ENCODE measurements at regions not wholly inside any gene's neighbourhood (a gene's known extent, or its start where the extent isn't known, plus 50 kb on each side); places are given as distances from the start of the nearest gene placed in this dataset.
"Not testable (repeated sequence)": the region's sequence is repeated elsewhere in the genome, so short reads cannot be mapped to it uniquely, and the experiment has no call there.

DNA sequence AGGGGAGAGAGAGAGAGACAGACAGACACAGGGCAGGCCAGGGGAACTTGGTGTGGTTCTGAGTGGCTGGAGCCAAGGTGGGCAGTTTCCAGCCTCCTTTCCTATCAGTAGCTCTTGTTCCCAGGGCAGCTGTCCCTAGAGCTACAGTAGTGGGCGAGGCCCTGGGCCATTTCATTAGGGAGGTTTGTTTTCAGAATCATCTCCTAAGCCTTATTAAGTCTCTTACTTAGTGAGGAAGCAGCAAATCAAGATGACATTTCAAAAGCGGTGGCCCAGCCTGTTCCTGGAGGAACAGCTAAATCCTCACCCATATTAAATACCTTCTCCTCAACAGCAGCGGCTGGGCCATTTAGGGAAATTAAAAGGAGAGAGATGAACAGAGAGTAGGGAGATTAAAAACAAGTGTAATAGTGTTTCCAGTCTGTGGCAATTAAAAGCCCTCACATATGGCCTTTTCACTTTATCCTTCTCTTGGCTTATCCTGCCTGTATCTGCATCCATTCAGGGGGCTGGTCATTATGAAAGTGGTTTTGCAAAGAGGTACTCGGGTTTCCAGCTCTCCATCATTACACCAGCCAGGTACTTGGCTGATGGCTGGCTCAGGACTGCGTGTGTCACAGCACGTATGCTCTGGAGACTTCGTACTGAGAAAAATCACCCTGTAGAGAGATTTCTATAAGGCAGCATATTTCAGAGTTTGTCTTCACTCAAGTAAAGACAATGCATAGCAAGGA lies 91.9 kb upstream of the PRR23C start:
- DNase-seq: no peak

DNA sequence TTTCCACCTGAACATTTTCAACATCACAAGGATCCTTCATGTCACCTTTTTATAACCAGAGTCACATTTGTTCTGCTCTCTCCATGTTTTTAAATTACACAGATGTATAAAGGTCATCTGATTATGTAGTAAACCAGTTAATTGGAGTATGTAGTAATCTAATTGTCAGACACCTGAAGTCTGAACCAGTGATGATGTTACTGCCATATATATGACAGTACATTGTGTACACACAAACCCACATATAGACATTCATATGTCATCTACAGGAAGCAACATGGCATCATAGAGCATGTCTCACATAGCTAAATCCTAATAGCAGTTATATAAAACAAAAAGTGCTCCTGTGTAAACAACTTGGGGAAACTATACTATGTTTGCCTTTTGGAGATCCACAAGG lies 95.9 kb upstream of the PRR23C start:
- DNase-seq: no peak

DNA sequence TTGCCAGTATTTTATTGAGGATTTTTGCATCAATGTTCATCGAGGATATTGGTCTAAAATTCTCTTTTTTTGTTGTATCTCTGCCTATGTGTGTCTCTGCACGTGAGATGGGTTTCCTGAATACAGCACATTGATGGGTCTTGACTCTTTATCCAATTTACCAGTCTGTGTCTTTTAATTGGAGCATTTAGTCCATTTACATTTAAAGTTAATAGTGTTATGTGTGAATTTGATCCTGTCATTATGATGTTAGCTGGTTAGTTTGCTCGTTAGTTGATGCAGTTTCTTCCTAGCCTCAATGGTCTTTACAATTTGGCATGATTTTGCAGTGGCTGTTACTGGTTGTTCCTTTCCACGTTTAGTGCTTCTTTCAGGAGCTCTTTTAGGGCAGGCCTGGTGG lies 101.3 kb upstream of the PRR23C start:
- DNase-seq: not testable (repeated sequence)

DNA sequence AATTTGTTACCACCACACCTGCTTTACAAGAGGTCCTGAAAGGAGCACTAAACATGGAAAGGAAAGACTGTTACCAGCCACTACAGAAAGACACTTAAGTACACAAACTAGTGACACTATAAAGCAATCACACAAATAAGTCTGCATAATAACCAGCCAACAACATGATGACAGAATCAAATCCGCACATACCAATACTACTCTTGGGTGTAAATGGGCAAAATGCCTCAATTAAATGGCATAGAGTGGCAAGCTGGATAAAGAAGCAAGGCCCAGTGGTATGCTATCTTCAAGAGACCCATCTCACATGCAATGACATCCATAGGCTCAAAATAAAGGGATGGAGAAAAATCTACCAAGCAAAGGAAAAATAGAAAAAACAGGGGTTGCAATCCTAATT lies 106.8 kb upstream of the PRR23C start:
- no peak for DNase-seq

DNA sequence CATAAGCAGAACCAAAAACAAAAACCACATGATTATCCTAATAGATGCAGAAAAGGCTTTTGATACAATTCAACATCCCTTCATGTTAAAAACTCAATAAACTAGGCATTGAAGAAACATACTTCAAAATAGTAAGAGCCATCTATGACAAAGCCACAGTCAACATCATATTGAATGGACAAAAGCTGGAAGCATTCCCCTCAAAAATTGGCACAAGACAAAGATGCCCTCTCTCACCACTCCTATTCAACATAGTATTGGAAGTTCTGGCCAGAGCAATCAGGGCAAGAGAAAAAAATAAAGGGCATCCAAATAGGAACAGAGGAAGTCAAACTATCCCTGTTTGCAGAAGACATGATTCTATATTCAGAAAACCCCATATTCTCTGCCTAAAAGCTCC lies 108.7 kb upstream of the PRR23C start:
- DNase-seq: not testable (repeated sequence)

- no peak for DNase-seq
Measured at GRCh38 chr3:139157161-139157932, 112.7 kb upstream of the PRR23C start.

- DNase-seq: no peak
Measured at GRCh38 chr3:139159356-139159755, 114.7 kb upstream of the PRR23C start.

GRCh38 chr3:139173372-139174108 lies 128.8 kb upstream of the PRR23C start:
- DNase-seq: no peak

DNA sequence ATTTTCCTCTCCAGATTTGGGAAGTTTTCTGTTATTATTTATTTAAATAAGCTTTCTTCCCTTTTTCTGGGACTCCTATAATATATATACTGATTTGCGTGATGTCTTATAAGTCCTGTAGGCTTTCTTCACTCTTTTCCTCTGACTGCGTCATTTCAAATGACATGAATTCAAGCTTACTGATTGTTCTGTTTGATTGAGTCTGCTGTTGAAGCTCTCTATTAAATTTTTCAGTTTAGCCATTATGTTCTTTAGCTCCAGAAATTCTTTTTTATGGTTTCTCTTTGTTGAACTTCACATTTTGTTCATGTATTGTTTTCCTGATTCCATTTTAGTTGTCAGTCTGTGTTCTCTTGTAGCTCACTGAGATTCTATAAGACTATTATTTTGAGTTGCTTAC lies 135.8 kb upstream of the PRR23C start:
- no peak for DNase-seq

DNA sequence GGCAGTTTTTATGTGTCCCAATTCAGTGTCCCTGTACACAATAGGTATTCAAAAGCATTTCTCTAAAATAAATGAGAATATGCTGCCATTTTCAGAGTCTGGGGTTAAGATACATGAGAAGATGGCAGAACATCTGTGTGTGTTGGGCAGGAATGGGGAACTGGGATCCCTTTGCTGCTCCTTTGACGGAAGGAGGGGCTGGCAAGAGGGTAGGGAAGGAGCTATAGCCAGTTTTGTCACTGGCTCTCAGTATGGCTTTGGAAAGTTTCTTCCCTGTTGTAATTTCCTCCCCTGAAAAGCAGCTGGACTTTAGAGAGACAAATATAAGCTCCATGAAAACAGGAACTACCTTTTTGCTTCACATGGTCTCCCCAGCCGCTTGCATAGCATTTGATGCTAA lies 137.5 kb upstream of the PRR23C start:
- no peak for DNase-seq

DNA sequence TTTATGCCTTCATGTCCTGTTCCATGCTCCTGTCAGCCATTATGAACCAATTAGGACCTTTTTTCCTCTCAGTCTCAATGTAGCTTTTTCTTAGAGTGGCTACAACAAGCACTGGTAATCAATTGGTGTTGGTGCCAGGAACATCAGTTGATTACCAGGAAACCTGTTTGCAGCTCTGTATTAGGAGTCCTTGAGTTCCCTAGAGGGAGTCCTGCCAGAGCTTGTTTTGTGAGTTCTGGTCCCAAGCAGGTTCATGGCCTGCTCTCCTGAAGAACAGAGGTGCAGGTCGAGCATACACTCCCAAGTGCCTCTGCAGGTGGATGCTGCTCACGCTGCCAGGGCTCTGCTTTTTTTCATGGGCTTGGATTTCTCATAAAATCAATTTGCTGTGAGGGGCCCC lies 137.9 kb upstream of the PRR23C start:
- no peak for DNase-seq

DNA sequence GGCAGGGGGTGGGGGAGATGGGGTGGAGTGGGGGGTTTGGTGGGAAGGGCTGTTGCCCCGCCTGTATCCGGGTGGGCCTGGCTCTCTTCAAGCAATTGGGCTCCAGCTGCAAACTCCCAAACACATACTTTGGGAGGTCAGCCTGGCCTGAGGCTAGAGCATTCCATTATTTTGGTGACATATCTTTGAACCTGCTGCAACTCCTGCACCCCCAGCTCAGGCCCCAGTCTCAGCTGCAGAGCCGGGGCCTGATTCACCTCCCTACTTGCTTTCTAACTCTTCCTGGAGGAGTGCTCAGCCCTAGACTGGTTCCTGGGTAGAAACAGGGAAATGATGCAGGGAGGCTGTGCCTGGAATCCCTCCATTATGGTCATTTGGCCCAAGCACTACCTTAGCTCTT lies 140.8 kb upstream of the PRR23C start:
- no peak for DNase-seq

GRCh38 chr3:139187154-139187553 lies 142.5 kb upstream of the PRR23C start:
- DNase-seq: peak; percentile 1

- DNase-seq: no peak
Measured at GRCh38 chr3:139187648-139188047, 143.0 kb upstream of the PRR23C start.

- no peak for DNase-seq
Measured at GRCh38 chr3:139189943-139190342, 145.3 kb upstream of the PRR23C start.

DNA sequence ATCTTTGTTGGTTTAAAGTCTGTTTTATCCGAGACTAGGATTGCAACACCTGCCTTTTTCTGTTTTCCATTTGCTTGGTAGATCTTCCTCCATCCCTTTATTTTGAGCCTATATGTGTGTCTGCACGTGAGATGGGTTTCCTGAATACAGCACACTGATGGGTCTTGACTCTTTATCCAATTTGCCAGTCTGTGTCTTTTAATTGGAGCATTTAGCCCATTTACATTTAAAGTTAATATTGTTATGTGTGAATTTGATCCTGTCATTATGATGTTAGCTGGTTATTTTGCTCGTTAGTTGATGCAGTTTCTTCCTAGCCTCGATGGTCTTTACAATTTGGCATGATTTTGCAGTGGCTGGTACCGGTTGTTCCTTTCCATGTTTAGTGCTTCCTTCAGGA lies 149.4 kb upstream of the MRPS22 start:
- DNase-seq: not testable (repeated sequence)

DNA sequence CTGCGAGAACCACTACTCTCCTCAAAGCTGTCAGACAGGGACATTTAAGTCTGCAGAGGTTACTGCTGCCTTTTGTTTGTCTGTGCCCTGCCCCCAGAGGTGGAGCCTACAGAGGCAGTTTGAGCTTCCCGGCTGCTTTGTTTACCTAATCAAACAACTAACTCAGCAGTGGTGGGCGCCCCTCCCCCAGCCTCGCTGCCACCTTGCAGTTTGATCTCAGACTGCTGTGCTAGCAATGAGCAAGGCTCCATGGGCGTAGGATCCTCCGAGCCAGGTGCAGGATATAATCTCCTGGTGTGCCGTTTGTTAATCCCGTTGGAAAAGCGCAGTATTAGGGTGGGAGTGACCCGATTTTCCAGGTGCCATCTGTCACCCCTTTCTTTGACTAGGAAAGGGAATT lies 147.7 kb upstream of the MRPS22 start:
- not testable (repeated sequence) for DNase-seq

DNA sequence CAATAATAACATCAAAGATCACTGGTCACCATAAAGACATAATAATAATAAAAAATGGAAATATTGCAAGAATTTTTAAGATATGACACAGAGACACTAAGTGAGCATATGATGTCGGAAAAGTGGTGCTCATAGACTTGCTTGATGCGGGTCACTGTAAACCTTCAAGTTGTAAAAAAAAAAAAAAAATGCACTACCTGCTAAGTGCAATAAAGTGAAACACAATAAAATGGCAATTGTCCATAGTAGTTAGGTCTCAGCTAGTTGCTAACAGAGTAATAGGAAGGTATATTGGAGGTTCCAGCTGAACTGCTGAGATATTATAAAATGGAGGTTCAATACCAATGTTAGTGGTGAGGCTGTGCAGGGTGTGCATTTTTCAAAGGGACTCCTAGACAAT lies 146.6 kb upstream of the MRPS22 start:
- no peak for DNase-seq

DNA sequence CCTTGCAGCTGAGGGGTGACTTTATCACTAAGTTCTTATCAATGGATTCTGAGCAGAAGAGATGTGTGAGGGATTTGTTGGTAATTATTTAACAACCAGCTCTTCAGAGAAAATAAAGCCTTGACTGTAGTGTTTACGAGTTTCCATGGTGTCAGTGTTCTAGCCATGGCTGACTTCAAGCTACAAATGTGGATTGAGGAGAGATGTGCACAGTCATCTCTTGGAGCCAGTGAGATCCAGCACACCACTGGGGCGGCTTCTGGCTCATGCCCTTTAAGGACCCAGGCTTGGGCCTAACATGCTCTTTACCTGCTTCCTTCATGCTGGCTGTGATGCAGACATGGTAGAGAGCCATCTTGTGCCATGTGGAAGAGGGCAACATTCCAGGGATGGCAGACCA lies 145.6 kb upstream of the MRPS22 start:
- DNase-seq: no peak

- no peak for DNase-seq
Measured at GRCh38 chr3:139198929-139199328, 144.9 kb upstream of the MRPS22 start.

DNA sequence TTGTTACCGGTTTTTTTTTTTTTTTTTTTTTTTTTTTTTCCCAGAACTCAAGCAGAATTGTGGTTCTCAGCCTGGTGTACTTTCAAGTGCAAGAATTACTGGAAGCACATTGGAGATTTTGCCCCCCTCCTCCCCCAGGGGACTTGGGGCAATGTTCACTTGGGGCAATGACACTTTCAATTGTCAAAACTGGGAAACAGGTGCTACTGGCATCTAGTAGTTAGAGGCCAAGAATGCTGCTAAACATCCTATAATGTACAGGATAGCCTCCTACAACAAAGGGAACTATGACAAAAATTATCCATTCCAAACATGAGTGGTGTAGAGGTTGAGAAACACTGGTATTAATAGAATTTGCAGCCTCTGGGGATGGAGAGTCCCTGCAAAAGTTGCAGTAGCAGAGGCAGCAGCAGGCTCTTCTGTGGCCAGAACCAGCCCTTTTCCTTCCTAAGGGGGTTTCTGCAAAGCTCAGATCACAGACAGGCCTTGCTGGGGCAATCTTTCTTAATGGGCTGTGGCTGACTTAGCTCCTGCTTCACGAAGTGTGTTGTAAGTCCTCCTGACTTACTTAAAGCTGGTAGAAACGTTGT lies 144.3 kb upstream of the MRPS22 start:
- no peak for DNase-seq

- no peak for DNase-seq
Measured at GRCh38 chr3:139201446-139202225, 142.2 kb upstream of the MRPS22 start.
